PC-3 (cell line): ENCODE measurements at regions not wholly inside any gene's neighbourhood (a gene's known extent, or its start where the extent isn't known, plus 50 kb on each side); places are given as distances from the start of the nearest gene placed in this dataset.

Experiments used
- EZH2 ChIP-seq: fragments of 300-600 bp; sonication (generic); IDR thresholded peaks from one replicate; pipeline ENCODE4 v1.6.1; 2017; ENCODE audit warnings: antibody characterized with exemption, mild to moderate bottlenecking, low read length; ENCODE audit not compliant: unreplicated experiment
- EZH2phosphoT487 ChIP-seq: fragments of 300-600 bp; sonication (generic); IDR thresholded peaks from 2 replicates; pipeline ENCODE4 v1.6.1; 2018; ENCODE audit warnings: mild to moderate bottlenecking, antibody characterized with exemption, low read length, borderline replicate concordance
- TF ChIP-seq, protein P1 (sequence below): fragments of 300-600 bp; sonication (generic); conservative IDR thresholded peaks from 2 replicates; pipeline ENCODE4 v1.5.1; 2017; ENCODE audit warnings: antibody characterized with exemption, low read depth, mild to moderate bottlenecking, low read length

DNA sequence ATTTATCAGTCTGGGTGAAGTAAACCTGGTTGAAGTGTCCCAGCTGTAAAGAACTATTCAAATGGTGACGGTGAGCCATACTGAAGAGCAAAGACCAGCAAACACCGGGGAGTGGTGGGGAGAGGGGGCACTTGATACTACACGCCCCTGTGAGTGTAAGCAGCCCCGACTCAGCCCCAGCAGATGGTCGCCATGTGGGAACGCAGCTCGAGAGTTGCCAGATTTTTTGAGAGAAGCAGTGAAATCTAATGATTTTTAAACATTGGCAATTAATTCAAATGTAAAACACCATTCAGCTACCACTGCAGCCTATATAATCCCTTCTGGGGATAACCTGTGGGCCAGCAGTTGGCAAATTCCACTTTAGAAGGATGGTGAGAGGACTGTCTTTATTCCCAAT lies 1386.9 kb upstream of the WWC1 start:
- TF ChIP-seq EZH2 (no peak), EZH2phosphoT487 (no peak)
- TF ChIP-seq, protein P1, sequence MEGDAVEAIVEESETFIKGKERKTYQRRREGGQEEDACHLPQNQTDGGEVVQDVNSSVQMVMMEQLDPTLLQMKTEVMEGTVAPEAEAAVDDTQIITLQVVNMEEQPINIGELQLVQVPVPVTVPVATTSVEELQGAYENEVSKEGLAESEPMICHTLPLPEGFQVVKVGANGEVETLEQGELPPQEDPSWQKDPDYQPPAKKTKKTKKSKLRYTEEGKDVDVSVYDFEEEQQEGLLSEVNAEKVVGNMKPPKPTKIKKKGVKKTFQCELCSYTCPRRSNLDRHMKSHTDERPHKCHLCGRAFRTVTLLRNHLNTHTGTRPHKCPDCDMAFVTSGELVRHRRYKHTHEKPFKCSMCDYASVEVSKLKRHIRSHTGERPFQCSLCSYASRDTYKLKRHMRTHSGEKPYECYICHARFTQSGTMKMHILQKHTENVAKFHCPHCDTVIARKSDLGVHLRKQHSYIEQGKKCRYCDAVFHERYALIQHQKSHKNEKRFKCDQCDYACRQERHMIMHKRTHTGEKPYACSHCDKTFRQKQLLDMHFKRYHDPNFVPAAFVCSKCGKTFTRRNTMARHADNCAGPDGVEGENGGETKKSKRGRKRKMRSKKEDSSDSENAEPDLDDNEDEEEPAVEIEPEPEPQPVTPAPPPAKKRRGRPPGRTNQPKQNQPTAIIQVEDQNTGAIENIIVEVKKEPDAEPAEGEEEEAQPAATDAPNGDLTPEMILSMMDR, result no peak
